Stimulated activated naive CD8-positive, alpha-beta T cell treated with anti-CD3 and anti-CD28 coated beads, Interleukin-15, amount 100 ng/mL, for 72 hours (primary cell): ENCODE measurements at regions not wholly inside any gene's neighbourhood (a gene's known extent, or its start where the extent isn't known, plus 50 kb on each side); places are given as distances from the start of the nearest gene placed in this dataset.

Source experiments
- ATAC-seq: fragments of 150-1000 bp; cut with Tn5 transposase; 2 replicates; pipeline ENCODE4 v1.10.0; 2021; ENCODE audit warnings: mild to moderate bottlenecking, moderate library complexity
- DNase-seq, 2 donors: peaks; one replicate each; pipeline ENCODE4 v3.0.0; 2021 to 2022
- H3K27ac Mint-ChIP-seq, 2 donors: one replicate each; pipeline ENCODE4 v1.8.0; 2022; ENCODE audit warnings: mild to moderate bottlenecking in 2 of 2, mixed read lengths in 2 of 2, moderate library complexity in 2 of 2
- H3K27me3 Mint-ChIP-seq: one replicate; pipeline ENCODE4 v1.8.0; 2022; ENCODE audit warnings: mixed read lengths
- H3K4me1 Mint-ChIP-seq: one replicate; pipeline ENCODE4 v1.8.0; 2022; ENCODE audit warnings: mild to moderate bottlenecking, mixed read lengths
- H3K4me3 Mint-ChIP-seq, 2 donors: one replicate each; pipeline ENCODE4 v1.8.0; 2022; ENCODE audit warnings: mild to moderate bottlenecking in 2 of 2, mixed read lengths in 2 of 2, moderate library complexity in 1 of 2
- H3K9me3 Mint-ChIP-seq, 2 donors: one replicate each; pipeline ENCODE4 v1.8.0; 2022; ENCODE audit warnings: mixed read lengths in 2 of 2

DNA sequence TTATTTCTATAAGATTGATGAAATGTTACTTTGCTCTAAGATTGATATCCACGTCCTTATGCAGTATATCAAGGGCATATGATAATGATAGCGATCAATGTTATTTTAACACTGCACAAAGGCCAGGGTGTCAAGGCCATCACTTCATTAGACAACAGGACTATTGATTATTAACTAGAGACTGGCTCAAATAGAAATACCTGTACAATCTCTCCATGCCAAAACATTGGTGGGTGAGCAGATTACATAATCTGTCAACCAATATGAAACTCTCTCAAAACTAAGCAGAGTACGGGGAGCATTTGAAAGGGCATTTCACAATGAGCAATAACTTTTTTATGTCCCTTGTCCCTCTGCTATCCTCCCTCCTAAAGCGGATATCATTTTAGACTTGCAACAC lies 566.5 kb upstream of the PKN2 start:
- Mint-ChIP-seq H3K4me1 (no peaks in the 10 kb centered on the region), H3K4me3 (no peak overlapping the region), H3K27me3 (no peaks in the 10 kb centered on the region), H3K27ac (no peak overlapping the region), H3K9me3 (no peaks in the 10 kb centered on the region)
- DNase-seq (no peak), ATAC-seq (no peak)

DNA sequence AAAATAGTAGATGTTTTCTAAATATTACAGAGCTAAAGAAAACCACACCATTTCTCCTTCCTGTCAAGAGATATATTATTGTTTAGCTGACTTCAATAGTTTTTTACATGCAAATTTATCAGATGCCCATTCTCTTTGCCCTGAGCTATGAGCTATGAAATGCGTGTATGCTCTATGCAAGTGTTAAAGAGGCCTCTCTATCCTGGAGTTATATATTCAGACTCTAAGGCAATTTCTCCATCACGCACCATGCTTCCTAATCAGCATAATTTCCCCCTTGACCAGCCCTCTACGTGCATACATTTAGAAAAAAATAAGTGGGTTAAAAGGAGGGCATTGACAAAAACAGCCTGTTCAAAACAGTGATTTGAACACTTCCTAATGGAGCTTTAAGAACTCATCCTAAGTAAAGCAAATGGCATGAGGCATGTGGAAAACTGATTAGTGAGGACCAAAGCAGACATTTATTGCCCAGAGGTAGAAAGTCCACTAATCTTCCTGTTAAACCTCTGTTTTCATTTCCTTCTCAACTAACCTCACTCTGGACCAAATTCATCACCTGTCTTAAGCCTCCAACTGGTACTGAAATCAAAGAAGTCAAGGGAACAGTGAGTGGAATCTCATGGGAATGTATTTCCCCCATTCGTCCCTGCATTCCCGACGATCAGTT lies 565.8 kb upstream of the PKN2 start:
- H3K27me3 Mint-ChIP-seq: no peaks in the 10 kb centered on the region
- ATAC-seq: no peak
- H3K4me1 Mint-ChIP-seq: no peaks in the 10 kb centered on the region

DNA sequence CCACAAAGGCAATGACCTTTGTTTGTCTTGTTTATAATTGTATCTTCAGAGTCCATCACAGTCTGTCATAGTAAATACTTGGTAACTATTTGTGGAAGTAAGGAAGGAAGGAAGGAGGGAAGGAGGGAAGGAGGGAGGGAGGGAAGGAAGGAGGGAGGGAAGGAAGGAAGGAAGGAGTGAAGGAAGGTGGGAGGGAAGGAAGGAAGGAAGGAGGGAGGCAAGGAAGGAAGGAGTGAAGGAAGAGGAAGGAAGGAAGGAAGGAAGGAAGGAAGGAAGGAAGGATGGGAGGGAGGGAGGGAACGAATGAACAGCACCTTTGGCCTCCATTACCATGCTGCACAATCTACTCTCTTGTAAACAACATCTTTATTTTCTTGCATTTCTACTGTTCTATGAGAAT lies 559.5 kb upstream of the PKN2 start:
- ATAC-seq (no peak), DNase-seq (no peak)
- no peaks in the 10 kb centered on the region for H3K9me3 Mint-ChIP-seq
- H3K27ac Mint-ChIP-seq: no peak overlapping the region
- no peaks in the 10 kb centered on the region for H3K4me1 Mint-ChIP-seq
- peaks cover 7% of the 10 kb centered on the region for H3K27me3 Mint-ChIP-seq
- H3K4me3 Mint-ChIP-seq: no peak overlapping the region

More for the DNA sequence above, 565.8 kb upstream of the PKN2 start:
- no peaks in the 10 kb centered on the region for H3K9me3 Mint-ChIP-seq
- no peak for DNase-seq
- H3K4me3 Mint-ChIP-seq: no peak overlapping the region
- no peak overlapping the region for H3K27ac Mint-ChIP-seq

GRCh38 chr1:88126467-88126866 lies 557.6 kb upstream of the PKN2 start:
- Mint-ChIP-seq H3K4me1 (no peaks in the 10 kb centered on the region), H3K9me3 (no peaks in the 10 kb centered on the region)

GRCh38 chr1:88133991-88134390 lies 550.1 kb upstream of the PKN2 start:
- no peak overlapping the region for H3K4me3 Mint-ChIP-seq
- DNase-seq: no peak
- no peak overlapping the region for H3K27ac Mint-ChIP-seq
- no peak for ATAC-seq
- H3K27me3 Mint-ChIP-seq: no peaks in the 10 kb centered on the region
- H3K9me3 Mint-ChIP-seq: no peaks in the 10 kb centered on the region
- no peaks in the 10 kb centered on the region for H3K4me1 Mint-ChIP-seq

More at GRCh38 chr1:88126467-88126866, 557.6 kb upstream of the PKN2 start:
- DNase-seq: no peak
- Mint-ChIP-seq H3K4me3 (no peak overlapping the region), H3K27me3 (peaks cover 7% of the 10 kb centered on the region), H3K27ac (no peak overlapping the region)
- ATAC-seq: no peak

DNA sequence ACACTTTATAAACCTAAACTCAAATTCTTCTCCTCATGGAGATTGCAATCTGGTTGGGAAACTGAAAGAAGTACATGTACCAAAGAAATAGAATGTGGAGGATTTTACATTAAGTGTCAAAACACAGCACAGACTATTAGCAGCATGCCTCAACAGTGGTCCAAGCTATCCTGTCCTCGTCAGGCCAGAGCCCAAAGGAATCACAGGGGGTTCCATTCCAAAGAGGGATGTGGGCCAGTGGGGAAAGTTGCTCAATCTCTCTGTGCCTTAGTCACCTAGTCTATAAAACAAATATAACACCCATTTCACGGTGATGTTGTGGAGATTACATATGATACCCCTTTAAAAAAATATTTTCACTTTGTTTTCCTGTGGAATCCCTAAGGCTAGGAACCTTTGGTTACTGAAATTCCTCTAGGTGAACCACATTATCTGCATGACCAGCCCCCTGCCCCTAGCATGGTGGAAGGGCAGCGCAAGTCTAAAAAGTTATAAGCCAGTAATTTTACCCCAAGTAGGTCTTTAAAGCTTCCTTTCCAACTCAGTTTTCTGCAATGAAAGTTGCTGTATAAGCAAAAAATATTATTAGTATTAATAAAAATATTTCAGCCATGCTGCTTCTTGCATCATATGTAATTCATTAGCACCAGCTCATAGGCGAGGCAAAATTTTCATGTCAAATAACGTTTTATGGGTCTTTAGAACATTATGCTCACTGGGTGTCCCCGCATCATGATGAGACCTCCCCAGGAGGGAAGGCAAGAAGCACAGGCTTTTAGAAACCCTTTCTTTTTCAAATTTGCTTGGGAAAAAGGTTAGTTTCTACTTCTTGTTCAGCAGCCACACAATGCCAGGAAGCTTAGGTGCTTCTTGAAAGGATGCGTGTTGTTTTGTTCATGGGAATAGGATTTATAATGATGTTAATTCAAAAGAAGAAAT lies 548.8 kb upstream of the PKN2 start:
- H3K27me3 Mint-ChIP-seq: no peaks in the 10 kb centered on the region
- DNase-seq (no peak), ATAC-seq (no peak)
- H3K4me3 Mint-ChIP-seq: no peak overlapping the region
- H3K4me1 Mint-ChIP-seq: no peaks in the 10 kb centered on the region
- H3K9me3 Mint-ChIP-seq: no peaks in the 10 kb centered on the region
- no peak overlapping the region for H3K27ac Mint-ChIP-seq

DNA sequence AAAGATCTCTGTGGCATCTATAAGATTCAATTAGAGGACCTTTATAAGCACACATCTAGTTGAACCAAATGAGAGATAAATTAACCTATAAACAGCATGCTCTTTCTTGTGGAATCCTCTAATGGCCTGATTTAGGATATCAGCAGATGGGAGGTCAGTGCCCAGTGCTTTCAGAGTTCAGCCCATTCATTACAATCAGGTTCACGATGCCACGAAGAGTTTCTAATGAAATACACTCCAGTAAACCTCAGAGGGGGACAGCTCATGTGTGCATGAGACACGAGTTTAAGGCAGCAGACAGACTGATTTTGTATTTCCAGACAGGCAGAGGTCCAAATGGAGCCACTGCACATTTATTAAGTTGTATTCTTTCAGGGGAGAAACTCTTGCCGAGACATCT lies 544.4 kb upstream of the PKN2 start:
- ATAC-seq (no peak), DNase-seq (no peak)
- H3K27ac Mint-ChIP-seq: no peak overlapping the region
- no peak overlapping the region for H3K4me3 Mint-ChIP-seq
- H3K27me3 Mint-ChIP-seq: peaks cover 3% of the 10 kb centered on the region
- H3K9me3 Mint-ChIP-seq: no peaks in the 10 kb centered on the region
- H3K4me1 Mint-ChIP-seq: peaks cover 6% of the 10 kb centered on the region

DNA sequence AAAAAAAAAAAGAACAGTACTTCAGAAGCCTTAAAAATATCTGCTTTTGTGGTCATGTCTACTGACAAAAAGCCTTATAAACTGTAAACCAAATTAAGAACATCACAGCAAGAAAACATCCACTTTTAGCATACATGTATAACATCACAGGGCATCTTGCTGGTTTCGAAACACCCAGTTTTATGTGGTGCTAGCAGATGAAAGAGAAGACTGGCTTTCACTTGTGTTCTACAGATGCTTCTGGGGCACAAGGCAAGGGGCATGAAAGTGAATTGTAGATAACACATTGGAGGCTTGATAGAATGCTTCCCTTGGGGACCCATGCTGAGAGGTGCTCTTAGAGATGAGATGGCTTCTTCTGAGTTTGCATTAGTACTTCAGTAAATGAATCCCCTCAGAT lies 543.7 kb upstream of the PKN2 start:
- ATAC-seq: no peak

GRCh38 chr1:88141499-88142074 lies 542.5 kb upstream of the PKN2 start:
- peak overlapping the region in 1 of 2 donors; percentile 5 for H3K27ac Mint-ChIP-seq
- peaks cover 6% of the 10 kb centered on the region for H3K4me1 Mint-ChIP-seq
- no peak for ATAC-seq
- no peak for DNase-seq
- no peaks in the 10 kb centered on the region for H3K9me3 Mint-ChIP-seq
- H3K4me3 Mint-ChIP-seq: peak overlapping the region in 1 of 2 donors; percentile 54
- peaks cover 15% of the 10 kb centered on the region for H3K27me3 Mint-ChIP-seq

More for the DNA sequence above, 543.7 kb upstream of the PKN2 start:
- Mint-ChIP-seq H3K4me1 (peaks cover 6% of the 10 kb centered on the region), H3K27ac (no peak overlapping the region), H3K27me3 (peaks cover 10% of the 10 kb centered on the region), H3K9me3 (no peaks in the 10 kb centered on the region), H3K4me3 (no peak overlapping the region)
- DNase-seq: no peak

DNA sequence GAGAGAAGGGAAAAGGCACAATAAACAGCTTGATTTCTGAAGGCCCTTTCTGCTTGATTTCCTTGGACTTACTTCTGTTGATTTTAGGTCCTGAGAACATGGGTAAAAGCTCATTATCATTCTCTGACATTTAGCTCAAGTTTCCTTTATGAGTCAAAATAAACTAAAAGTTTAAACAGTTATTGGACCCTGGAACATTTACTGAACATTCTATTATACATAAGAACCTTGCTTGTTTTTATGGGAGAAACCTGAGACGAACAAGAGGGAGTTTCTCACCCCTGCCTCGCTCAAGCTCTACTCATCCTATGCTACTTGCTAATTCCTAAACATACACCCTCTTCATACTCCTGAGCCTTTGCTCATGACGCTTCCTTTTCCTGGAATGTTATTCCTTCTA lies 538.3 kb upstream of the PKN2 start:
- Mint-ChIP-seq H3K27ac (no peak overlapping the region), H3K4me3 (no peak overlapping the region), H3K9me3 (no peaks in the 10 kb centered on the region), H3K4me1 (peaks cover 6% of the 10 kb centered on the region), H3K27me3 (peaks cover 15% of the 10 kb centered on the region)
- ATAC-seq: no peak
- DNase-seq: no peak

- no peaks in the 10 kb centered on the region for H3K9me3 Mint-ChIP-seq
- DNase-seq (no peak), ATAC-seq (no peak)
- H3K27ac Mint-ChIP-seq: no peak overlapping the region
- peaks cover 11% of the 10 kb centered on the region for H3K27me3 Mint-ChIP-seq
- H3K4me3 Mint-ChIP-seq: no peak overlapping the region
- no peaks in the 10 kb centered on the region for H3K4me1 Mint-ChIP-seq
Observed at GRCh38 chr1:88149686-88150085, 534.4 kb upstream of the PKN2 start.

DNA sequence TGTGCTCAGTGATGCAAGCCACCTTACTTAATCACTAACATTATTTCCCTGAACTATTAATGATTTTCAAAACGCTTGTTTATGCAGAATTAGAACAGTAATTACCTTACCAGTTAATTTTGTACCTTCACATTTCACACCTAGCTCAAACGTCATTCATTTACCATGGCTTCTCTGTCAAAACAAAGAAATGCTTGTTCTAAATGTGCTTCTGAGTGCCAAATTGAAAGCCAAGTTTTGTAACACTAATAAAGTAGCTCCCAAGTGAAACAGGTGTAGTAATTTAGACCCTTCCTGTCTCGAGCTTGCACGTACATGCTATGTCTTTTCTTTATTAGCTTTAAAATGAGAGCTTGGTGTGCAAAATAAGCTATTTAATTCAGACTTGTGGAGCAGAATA lies 533.7 kb upstream of the PKN2 start:
- no peaks in the 10 kb centered on the region for H3K4me1 Mint-ChIP-seq
- DNase-seq (no peak), ATAC-seq (no peak)
- no peaks in the 10 kb centered on the region for H3K9me3 Mint-ChIP-seq
- H3K27ac Mint-ChIP-seq: no peak overlapping the region
- no peak overlapping the region for H3K4me3 Mint-ChIP-seq
- H3K27me3 Mint-ChIP-seq: peaks cover 5% of the 10 kb centered on the region

- Mint-ChIP-seq H3K27me3 (peaks cover 7% of the 10 kb centered on the region), H3K4me1 (no peaks in the 10 kb centered on the region), H3K9me3 (no peaks in the 10 kb centered on the region), H3K4me3 (no peak overlapping the region), H3K27ac (no peak overlapping the region)
- ATAC-seq (no peak), DNase-seq (no peak)
Observed at GRCh38 chr1:88163187-88163586, 520.9 kb upstream of the PKN2 start.

DNA sequence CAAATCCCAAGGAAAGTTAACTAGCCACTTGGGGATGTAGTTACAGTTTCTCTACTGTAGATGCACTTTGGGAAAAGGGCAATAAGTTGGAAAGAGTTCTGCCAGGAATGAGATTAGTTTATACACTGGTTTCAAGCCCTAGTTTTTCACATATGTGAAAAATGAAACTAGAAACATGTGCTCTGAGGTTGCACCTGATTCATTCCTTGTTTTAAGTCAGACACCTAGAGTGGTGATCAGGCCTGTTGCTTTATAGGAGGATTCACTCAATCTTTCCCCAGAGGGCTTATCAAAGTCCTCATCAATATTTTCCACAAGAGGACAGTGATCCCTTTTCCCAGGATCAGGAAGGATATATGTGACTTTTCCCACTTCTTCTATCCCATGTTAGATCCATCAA lies 515.9 kb upstream of the PKN2 start:
- Mint-ChIP-seq H3K27ac (no peak overlapping the region), H3K9me3 (no peaks in the 10 kb centered on the region), H3K27me3 (peaks cover 7% of the 10 kb centered on the region)

GRCh38 chr1:88169139-88169538 lies 514.9 kb upstream of the PKN2 start:
- H3K27me3 Mint-ChIP-seq: peaks cover under 1% of the 10 kb centered on the region
- H3K4me3 Mint-ChIP-seq: no peak overlapping the region
- no peaks in the 10 kb centered on the region for H3K4me1 Mint-ChIP-seq
- DNase-seq (no peak), ATAC-seq (no peak)
- H3K27ac Mint-ChIP-seq: no peak overlapping the region
- H3K9me3 Mint-ChIP-seq: no peaks in the 10 kb centered on the region

More for the DNA sequence above, 515.9 kb upstream of the PKN2 start:
- ATAC-seq (no peak), DNase-seq (no peak)
- Mint-ChIP-seq H3K4me3 (no peak overlapping the region), H3K4me1 (no peaks in the 10 kb centered on the region)

DNA sequence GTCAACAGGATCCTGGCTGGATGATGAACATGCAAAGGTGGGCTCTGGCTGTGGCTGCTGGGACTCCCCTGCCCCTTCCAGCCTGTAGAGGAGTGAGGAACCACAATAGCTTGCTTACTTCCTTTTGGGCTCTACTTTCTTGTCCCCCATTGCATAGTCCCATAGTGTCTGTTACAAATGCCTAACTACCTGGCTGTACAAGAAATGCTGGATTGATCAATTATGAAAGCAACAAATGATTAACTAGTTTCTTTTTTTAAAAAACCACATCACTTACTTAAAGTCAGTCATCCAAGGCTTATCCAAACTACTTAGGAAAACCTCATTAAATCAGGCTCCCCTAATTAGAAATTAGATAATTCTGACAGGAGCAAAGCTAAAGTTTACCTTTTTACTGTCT lies 514.1 kb upstream of the PKN2 start:
- Mint-ChIP-seq H3K9me3 (no peaks in the 10 kb centered on the region), H3K27me3 (no peaks in the 10 kb centered on the region), H3K4me1 (no peaks in the 10 kb centered on the region), H3K27ac (no peak overlapping the region), H3K4me3 (no peak overlapping the region)
- DNase-seq (no peak), ATAC-seq (no peak)
